Transverse colon (tissue), 4 donors: ENCODE measurements at regions not wholly inside any gene's neighbourhood (a gene's known extent, or its start where the extent isn't known, plus 50 kb on each side); places are given as distances from the start of the nearest gene placed in this dataset.

Experiments used
- DNase-seq: peaks from one replicate; pipeline ENCODE4 v3.0.0-alpha.2; 2019
- H3K27ac ChIP-seq, 4 donors: fragments of 200-600 bp; sonication (generic); 2 replicates each; pipeline ENCODE4 v1.5.1; 2016 to 2018; ENCODE audit warnings: inconsistent platforms in 4 of 4
- H3K27me3 ChIP-seq: fragments of 200-600 bp; sonication (generic); 2 replicates; pipeline ENCODE4 v1.5.1; 2017; ENCODE audit warnings: inconsistent platforms
- H3K36me3 ChIP-seq, 4 donors: fragments of 200-600 bp; sonication (generic); 2 replicates each; pipeline ENCODE4 v1.5.1; 2017 to 2019; ENCODE audit warnings: inconsistent platforms in 4 of 4
- H3K4me1 ChIP-seq, 4 donors: fragments of 200-600 bp; sonication (generic); 2 replicates each; pipeline ENCODE4 v1.5.1; 2017 to 2020; ENCODE audit warnings: inconsistent platforms in 4 of 4
- H3K4me3 ChIP-seq, 4 donors: fragments of 200-600 bp; sonication (generic); 1 replicate in 1 of 4; 2 replicates in 3 of 4; pipeline versions ENCODE4 v1.5.1 to v1.6.1; 2017 to 2019; ENCODE audit warnings: inconsistent platforms in 4 of 4
- H3K9me3 ChIP-seq, 2 donors: fragments of 200-600 bp; sonication (generic); 2 replicates each; pipeline ENCODE4 v1.5.1; 2017 to 2019; ENCODE audit warnings: inconsistent platforms in 2 of 2
- EP300 ChIP-seq: sonication (generic); formaldehyde crosslinking; IDR thresholded peaks from one replicate; pipeline ENCODE4 v1.6.1; 2017; ENCODE audit warnings: antibody characterized with exemption, low read depth
- POLR2A ChIP-seq: fragments of 450-650 bp; IDR thresholded peaks from one replicate; pipeline ENCODE4 v1.6.1; 2016; ENCODE audit warnings: antibody characterized with exemption, mild to moderate bottlenecking, moderate library complexity
- POLR2AphosphoS5 ChIP-seq, 3 donors: sonication (generic); formaldehyde crosslinking; IDR thresholded peaks; one replicate each; pipeline ENCODE4 v1.6.1; 2016; ENCODE audit warnings: antibody characterized with exemption in 3 of 3
- WGBS, 2 donors: methylation state at CpG; one replicate each; pipeline ENCODE4 v1.1.5; 2018; ENCODE audit warnings: low coverage in 1 of 2; 5-methylcytosine and 5-hydroxymethylcytosine counted together
- in situ Hi-C, 4 donors: fragments of 200-750 bp; cut with MboI; loops; one replicate each; pipeline versions ENCODE4 v1.15.0 to v1.15.1; 2017; ENCODE audit warnings: low sequenced_read_pairs in 3 of 4, low pct_ligation_motif_present in 1 of 4, low pct_unique_long_range_greater_than_20kb in 1 of 4
- intact Hi-C: fragments of 100-400 bp; cut with DNase I; formaldehyde crosslinking; loops from one replicate; pipeline ENCODE4 v1.15.1; 2023; ENCODE audit warnings: low total_unique reads
- TF ChIP-seq, protein P1 (sequence below), 5 experiments: fragments of 200-600 bp in 3 of 5; fragments of 450-650 bp in 2 of 5; sonication (generic) in 3 of 5; IDR thresholded peaks; 1 replicate in 2 of 5; 2 replicates in 3 of 5; pipeline ENCODE4 v1.5.1; 2016 to 2017; ENCODE audit warnings: antibody characterized with exemption in 5 of 5, inconsistent platforms in 3 of 5, mild to moderate bottlenecking in 2 of 5, moderate library complexity in 1 of 5

DNA sequence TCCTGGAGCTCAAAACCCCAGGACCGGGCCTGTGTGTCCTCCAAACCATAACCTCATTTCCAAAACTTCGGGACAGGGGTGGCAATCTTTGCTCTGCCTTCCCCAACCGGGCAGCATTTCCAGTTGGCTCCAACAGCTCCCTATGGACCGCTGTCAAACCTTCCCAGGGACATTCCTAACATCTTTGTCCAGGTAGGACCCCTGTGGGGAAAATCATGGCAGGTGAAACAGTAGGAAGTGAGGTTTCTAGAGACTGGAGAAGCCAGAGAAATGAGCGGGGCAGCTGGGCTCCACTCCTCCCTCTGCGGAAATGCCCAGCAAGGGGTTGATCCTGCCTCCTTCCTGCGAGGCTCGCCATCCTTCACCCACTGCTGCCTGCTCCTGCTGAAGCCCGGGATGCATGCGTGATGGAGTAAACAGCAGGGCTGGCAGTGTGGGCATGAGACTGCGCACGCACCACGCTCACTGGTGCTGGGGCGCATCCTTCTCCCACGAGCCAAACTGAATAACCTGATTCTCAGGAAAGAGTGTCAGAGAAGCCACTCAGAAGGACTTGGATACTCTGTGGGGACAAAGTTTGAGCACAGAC, 136.4 kb downstream of the BUD13 start:
- Histone ChIP-seq H3K4me1 (no peaks in the 10 kb centered on the region), H3K36me3 (no peaks in the 10 kb centered on the region), H3K4me3 (no peak overlapping the region), H3K27me3 (no peaks in the 10 kb centered on the region), H3K27ac (no peak overlapping the region), H3K9me3 (no peaks in the 10 kb centered on the region)
- in situ Hi-C loops = no loop called here
- 60 to 81% methylated on average over 1 to 15 of the region's 15 CpGs for WGBS, 2 donors
- no peak for DNase-seq
- TF ChIP-seq, protein P1, sequence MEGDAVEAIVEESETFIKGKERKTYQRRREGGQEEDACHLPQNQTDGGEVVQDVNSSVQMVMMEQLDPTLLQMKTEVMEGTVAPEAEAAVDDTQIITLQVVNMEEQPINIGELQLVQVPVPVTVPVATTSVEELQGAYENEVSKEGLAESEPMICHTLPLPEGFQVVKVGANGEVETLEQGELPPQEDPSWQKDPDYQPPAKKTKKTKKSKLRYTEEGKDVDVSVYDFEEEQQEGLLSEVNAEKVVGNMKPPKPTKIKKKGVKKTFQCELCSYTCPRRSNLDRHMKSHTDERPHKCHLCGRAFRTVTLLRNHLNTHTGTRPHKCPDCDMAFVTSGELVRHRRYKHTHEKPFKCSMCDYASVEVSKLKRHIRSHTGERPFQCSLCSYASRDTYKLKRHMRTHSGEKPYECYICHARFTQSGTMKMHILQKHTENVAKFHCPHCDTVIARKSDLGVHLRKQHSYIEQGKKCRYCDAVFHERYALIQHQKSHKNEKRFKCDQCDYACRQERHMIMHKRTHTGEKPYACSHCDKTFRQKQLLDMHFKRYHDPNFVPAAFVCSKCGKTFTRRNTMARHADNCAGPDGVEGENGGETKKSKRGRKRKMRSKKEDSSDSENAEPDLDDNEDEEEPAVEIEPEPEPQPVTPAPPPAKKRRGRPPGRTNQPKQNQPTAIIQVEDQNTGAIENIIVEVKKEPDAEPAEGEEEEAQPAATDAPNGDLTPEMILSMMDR (IDR thresholded peaks at IDR 0.05) = no peak
- TF ChIP-seq POLR2AphosphoS5 (IDR thresholded peaks at IDR 0.05) = no peak
- TF ChIP-seq EP300 = no peak
- no peak for TF ChIP-seq POLR2A
- intact Hi-C loops = no loop called here

DNA sequence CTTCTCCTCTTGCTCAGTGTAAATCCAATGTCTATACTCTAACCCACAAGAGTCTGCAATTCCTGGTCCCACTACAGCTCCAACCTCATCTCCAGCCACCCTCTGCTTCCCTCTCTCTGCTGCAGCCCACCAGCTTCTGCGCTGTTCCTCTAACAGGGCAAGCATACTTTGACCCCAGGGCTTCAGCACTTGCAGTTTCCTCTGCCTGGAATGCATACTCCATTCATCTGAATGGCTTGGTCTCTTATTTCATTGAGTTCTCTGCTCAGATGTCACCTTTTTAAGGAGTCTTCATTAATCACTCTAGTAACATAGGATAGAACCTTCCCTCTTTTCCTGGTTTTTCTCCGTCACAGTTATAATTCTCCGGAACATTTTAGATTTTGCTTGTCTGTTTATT, 141.6 kb downstream of the BUD13 start:
- DNase-seq = no peak
- no peak overlapping the region for H3K27ac ChIP-seq
- no peaks in the 10 kb centered on the region for H3K9me3 ChIP-seq
- H3K4me1 ChIP-seq = no peaks in the 10 kb centered on the region
- no peaks in the 10 kb centered on the region for H3K36me3 ChIP-seq
- no peaks in the 10 kb centered on the region for H3K27me3 ChIP-seq
- H3K4me3 ChIP-seq = no peak overlapping the region
- no peak for TF ChIP-seq POLR2AphosphoS5 (IDR thresholded peaks at IDR 0.05)
- in situ Hi-C loops (no loop called here), intact Hi-C loops (no loop called here)
- WGBS, 2 donors = 63 to 78% methylated on average over 3 of the region's 3 CpGs

DNA sequence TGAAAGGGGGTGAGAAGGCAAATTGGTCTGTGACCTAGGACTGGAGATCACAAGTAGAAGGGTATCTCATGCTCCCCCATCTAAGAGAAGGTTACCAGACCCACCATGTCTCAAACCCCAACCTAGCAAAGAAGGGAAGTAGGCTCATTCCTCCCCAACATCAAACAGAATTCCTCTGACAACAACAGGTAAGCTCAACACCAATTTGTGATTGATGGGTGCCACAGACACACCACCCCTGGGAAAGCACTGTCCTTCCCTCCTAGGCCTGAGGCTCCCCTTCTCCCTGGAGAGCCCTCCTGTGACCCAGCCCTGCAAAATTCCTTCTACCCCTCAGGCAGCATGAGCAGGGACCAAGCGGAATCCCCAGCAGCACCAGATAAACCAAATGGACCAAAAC, 154.3 kb downstream of the BUD13 start:
- Histone ChIP-seq H3K27ac (no peak overlapping the region), H3K36me3 (no peaks in the 10 kb centered on the region), H3K4me1 (no peaks in the 10 kb centered on the region), H3K4me3 (no peak overlapping the region), H3K9me3 (no peaks in the 10 kb centered on the region), H3K27me3 (no peaks in the 10 kb centered on the region)
- TF ChIP-seq, protein P1 (IDR thresholded peaks at IDR 0.05) = no peak
- TF ChIP-seq POLR2AphosphoS5 (IDR thresholded peaks at IDR 0.05) = no peak
- TF ChIP-seq EP300 = no peak
- no peak for TF ChIP-seq POLR2A
- DNase-seq = no peak
- 100% methylated on average over 1 of the region's 1 CpG; no CpG with 5 or more reads in 1 of the 2 donors for WGBS, 2 donors
- intact Hi-C loops (no loop called here), in situ Hi-C loops (no loop called here)

DNA sequence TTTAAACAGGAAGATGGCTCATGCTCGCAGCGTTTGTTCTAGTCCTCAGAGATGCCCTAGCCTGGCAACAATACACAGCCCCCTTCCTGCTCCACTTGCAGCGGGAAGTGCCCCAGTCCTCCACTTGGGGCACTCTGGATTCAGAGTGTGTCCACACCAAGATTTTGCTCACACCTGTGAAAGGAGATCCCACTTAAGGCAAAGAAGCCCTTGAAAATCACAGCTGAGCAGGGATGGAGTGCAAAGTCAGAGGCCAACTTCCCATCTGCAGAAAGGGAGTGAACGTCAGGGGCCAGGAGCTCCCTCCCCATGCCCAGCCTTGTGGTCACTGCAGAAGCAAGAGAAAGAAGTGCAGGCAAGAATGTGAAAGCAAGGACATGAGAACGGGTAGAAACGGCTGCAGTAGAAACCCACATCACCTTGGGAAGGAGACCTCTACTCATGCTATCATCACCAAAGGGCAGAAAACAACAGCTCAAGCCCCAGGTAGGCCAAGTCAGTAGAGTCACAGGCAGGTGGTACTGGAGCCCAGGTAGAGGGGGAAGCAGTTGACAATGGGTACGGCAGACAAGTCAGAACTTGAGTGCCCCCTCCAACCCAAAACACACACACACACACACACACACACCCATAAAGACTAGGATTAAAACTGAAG, 157.4 kb downstream of the BUD13 start:
- WGBS, 2 donors = 52 to 75% methylated on average over 3 to 7 of the region's 7 CpGs

More for the DNA sequence above, 157.4 kb downstream of the BUD13 start:
- H3K36me3 ChIP-seq = no peaks in the 10 kb centered on the region
- no peaks in the 10 kb centered on the region for H3K9me3 ChIP-seq
- in situ Hi-C loops (no loop called here), intact Hi-C loops (no loop called here)
- H3K27me3 ChIP-seq = no peaks in the 10 kb centered on the region
- DNase-seq = no peak
- no peak overlapping the region for H3K27ac ChIP-seq
- no peaks in the 10 kb centered on the region for H3K4me1 ChIP-seq
- no peak for TF ChIP-seq POLR2AphosphoS5 (IDR thresholded peaks at IDR 0.05)
- no peak for TF ChIP-seq POLR2A
- TF ChIP-seq, protein P1 (IDR thresholded peaks at IDR 0.05) = no peak
- TF ChIP-seq EP300 = no peak
- H3K4me3 ChIP-seq = no peak overlapping the region
